H1 (cell line): ENCODE measurements at regions not wholly inside any gene's neighbourhood (a gene's known extent, or its start where the extent isn't known, plus 50 kb on each side); places are given as distances from the start of the nearest gene placed in this dataset.

Experiments used
- CTCF ChIA-PET: fragments of 300-600 bp; sonication (Branson Sonifier 250); formaldehyde crosslinking; loops from one replicate; lab custom pipeline; 2021; ENCODE audit not compliant: partially characterized antibody; lab: Charles Lee
- POLR2A ChIA-PET: fragments of 300-600 bp; sonication (Branson Sonifier 250); formaldehyde crosslinking; loops from one replicate; lab custom pipeline; 2021; ENCODE audit warnings: inconsistent platforms; ENCODE audit not compliant: partially characterized antibody; lab: Charles Lee
- DNase-seq, 2 experiments: peaks; one replicate each; pipeline versions ENCODE4 v3.0.0 to v3.0.0-alpha.2; 2010 to 2022; ENCODE audit warnings: low spot score in 2 of 2, low read depth in 1 of 2, mixed read lengths in 1 of 2
- FAIRE-seq: peaks from 2 replicates; lab custom pipeline; 2011; peaks lifted over from hg19 to GRCh38; lab: Jason Lieb, UNC
- H2AFZ ChIP-seq: 2 replicates; pipeline ENCODE4 v1.8.1; 2012; ENCODE audit warnings: low read length, inconsistent platforms
- H2AK5ac ChIP-seq: 2 replicates; pipeline ENCODE4 v1.6.1; 2013; ENCODE audit warnings: low read depth, low read length
- H2BK120ac ChIP-seq: replicated peaks from 2 replicates; pipeline ENCODE3; 2013; ENCODE audit warnings: low read depth, low read length, inconsistent platforms
- H2BK12ac ChIP-seq: 2 replicates; pipeline ENCODE4 v1.6.1; 2013; ENCODE audit warnings: low read depth, low read length
- H2BK15ac ChIP-seq: 2 replicates; pipeline ENCODE4 v1.6.1; 2013; ENCODE audit warnings: low read length
- H2BK20ac ChIP-seq: 2 replicates; pipeline ENCODE4 v1.6.1; 2013; ENCODE audit warnings: low read length
- H2BK5ac ChIP-seq: 2 replicates; pipeline ENCODE4 v1.6.1; 2013; ENCODE audit warnings: low read depth, low read length
- H3K14ac ChIP-seq: 2 replicates; pipeline ENCODE4 v1.6.1; 2013; ENCODE audit warnings: inconsistent platforms; ENCODE audit not compliant: insufficient read length
- H3K18ac ChIP-seq: 2 replicates; pipeline ENCODE4 v1.6.1; 2013; ENCODE audit warnings: low read length; ENCODE audit errors: extremely low read depth
- H3K23ac ChIP-seq: 2 replicates; pipeline ENCODE4 v1.6.1; 2013; ENCODE audit warnings: inconsistent platforms; ENCODE audit not compliant: insufficient read length
- H3K23me2 ChIP-seq: 2 replicates; pipeline ENCODE4 v1.6.1; 2013; ENCODE audit warnings: low read depth, low read length
- H3K27ac ChIP-seq: 2 replicates; pipeline ENCODE4 v1.6.1; 2011; ENCODE audit warnings: low read depth, low read length, inconsistent platforms
- H3K27me3 ChIP-seq, 4 experiments: replicated peaks in 1 of 4; 1 replicate in 1 of 4; 2 replicates in 3 of 4; pipeline versions ENCODE4 v1.6.1 to v1.8.1; 2011 to 2013; ENCODE audit warnings: low read length in 3 of 4, mild to moderate bottlenecking in 3 of 4, inconsistent platforms in 2 of 4, mixed read lengths in 2 of 4, moderate library complexity in 1 of 4; ENCODE audit not compliant: control insufficient read depth in 3 of 4, insufficient read depth in 3 of 4; ENCODE audit errors: extremely low read depth in 1 of 4
- H3K36me3 ChIP-seq, 4 experiments: 2 replicates each; pipeline versions ENCODE4 v1.6.1 to v1.8.1; 2011 to 2013; ENCODE audit warnings: mild to moderate bottlenecking in 4 of 4, low read length in 3 of 4, moderate library complexity in 2 of 4, control low read depth in 1 of 4, inconsistent platforms in 1 of 4; ENCODE audit not compliant: insufficient read depth in 4 of 4, control insufficient read depth in 2 of 4
- H3K4ac ChIP-seq: replicated peaks from 2 replicates; pipeline ENCODE3; 2013; ENCODE audit warnings: low read length, low read depth, mixed read lengths, inconsistent platforms; ENCODE audit not compliant: insufficient read length
- H3K4me1 ChIP-seq, 4 experiments: replicated peaks in 1 of 4; 1 replicate in 1 of 4; 2 replicates in 3 of 4; pipeline versions ENCODE4 v1.6.1 to v1.8.1; 2011 to 2013; ENCODE audit warnings: low read length in 3 of 4, inconsistent platforms in 2 of 4, mixed read lengths in 1 of 4; ENCODE audit not compliant: insufficient read depth in 4 of 4, control insufficient read depth in 3 of 4
- H3K4me2 ChIP-seq, 2 experiments: 2 replicates each; pipeline versions ENCODE4 v1.6.1 to v1.8.1; 2011 to 2013; ENCODE audit warnings: low read depth in 2 of 2, low read length in 2 of 2, control low read depth in 1 of 2, inconsistent platforms in 1 of 2, mild to moderate bottlenecking in 1 of 2; ENCODE audit not compliant: insufficient read depth in 1 of 2
- H3K4me3 ChIP-seq, 4 experiments: fragments of 200-600, 300-600 bp in 1 of 4; sonication (generic), shearing (Covaris generic), sonication (Bioruptor Twin) in 1 of 4; 2 replicates each; pipeline versions ENCODE4 v1.5.1 to v1.8.1; 2011 to 2016; ENCODE audit warnings: low read length in 4 of 4, low read depth in 3 of 4, control low read depth in 2 of 4, inconsistent platforms in 2 of 4, mild to moderate bottlenecking in 2 of 4, mixed read lengths in 1 of 4, moderate library complexity in 1 of 4; ENCODE audit not compliant: insufficient read depth in 2 of 4; ENCODE audit errors: extremely low read depth in 1 of 4
- H3K56ac ChIP-seq: replicated peaks from 2 replicates; pipeline ENCODE3; 2013; ENCODE audit warnings: low read depth, mild to moderate bottlenecking, mixed read lengths, low read length, inconsistent platforms; ENCODE audit not compliant: insufficient read length
- H3K79me1 ChIP-seq: 2 replicates; pipeline ENCODE4 v1.6.1; 2013; ENCODE audit warnings: low read depth, low read length, control low read depth
- H3K79me2 ChIP-seq, 2 experiments: 2 replicates each; pipeline versions ENCODE4 v1.6.1 to v1.8.1; 2012 to 2013; ENCODE audit warnings: low read length in 2 of 2, mild to moderate bottlenecking in 2 of 2, inconsistent platforms in 1 of 2; ENCODE audit not compliant: insufficient read depth in 2 of 2, control insufficient read depth in 1 of 2
- H3K9ac ChIP-seq, 4 experiments: replicated peaks in 1 of 4; 1 replicate in 1 of 4; 2 replicates in 3 of 4; pipeline versions ENCODE4 v1.6.1 to v1.8.1; 2011 to 2013; ENCODE audit warnings: low read depth in 3 of 4, low read length in 3 of 4, control low read depth in 2 of 4, mild to moderate bottlenecking in 2 of 4, moderate library complexity in 2 of 4, inconsistent platforms in 1 of 4; ENCODE audit errors: extremely low read depth in 1 of 4
- H3K9me3 ChIP-seq, 2 experiments: 2 replicates each; pipeline versions ENCODE4 v1.6.1 to v1.8.1; 2012 to 2013; ENCODE audit warnings: mild to moderate bottlenecking in 2 of 2, moderate library complexity in 2 of 2, control low read depth in 1 of 2, inconsistent platforms in 1 of 2, low read depth in 1 of 2, low read length in 1 of 2, mixed read lengths in 1 of 2; ENCODE audit not compliant: insufficient read depth in 2 of 2
- H4K20me1 ChIP-seq, 2 experiments: replicated peaks in 1 of 2; 2 replicates each; pipeline versions ENCODE3 to v1.8.1; 2011 to 2013; ENCODE audit warnings: inconsistent platforms in 2 of 2, low read length in 2 of 2, mild to moderate bottlenecking in 1 of 2; ENCODE audit not compliant: insufficient read depth in 2 of 2, control insufficient read depth in 1 of 2
- H4K5ac ChIP-seq: 2 replicates; pipeline ENCODE4 v1.6.1; 2013; ENCODE audit warnings: low read length, low read depth, mixed read lengths, inconsistent platforms; ENCODE audit not compliant: insufficient read length
- H4K8ac ChIP-seq: 2 replicates; pipeline ENCODE4 v1.8.0; 2013; ENCODE audit warnings: mild to moderate bottlenecking, moderate library complexity, low read length, inconsistent platforms; ENCODE audit not compliant: insufficient read depth; ENCODE audit errors: extremely low read depth
- H4K91ac ChIP-seq: replicated peaks from 2 replicates; pipeline ENCODE3; 2013; ENCODE audit warnings: low read length, mixed read lengths, inconsistent platforms; ENCODE audit not compliant: insufficient read length
- EGR1 ChIP-seq: IDR thresholded peaks from 2 replicates; pipeline ENCODE4 v1.6.1; 2011; ENCODE audit warnings: low read depth, low read length, borderline replicate concordance
- JUN ChIP-seq: IDR thresholded peaks from 2 replicates; pipeline ENCODE4 v1.6.1; 2011; ENCODE audit warnings: low read depth, mild to moderate bottlenecking, improper control_type of control experiment, low read length
- RBBP5 ChIP-seq: IDR thresholded peaks from 2 replicates; pipeline ENCODE4 v1.7.1; 2012; ENCODE audit warnings: low read depth, mild to moderate bottlenecking, inconsistent platforms, low read length, moderate library complexity, borderline replicate concordance
- RNF2 ChIP-seq: fragments of 200-900, 300-1000 bp; sonication (generic); IDR thresholded peaks from 2 replicates; pipeline ENCODE4 v1.7.1; 2016; ENCODE audit warnings: borderline replicate concordance, low read depth, mild to moderate bottlenecking, antibody characterized with exemption, low read length; ENCODE audit not compliant: poor library complexity, severe bottlenecking; ENCODE audit errors: missing control alignments
- SRF ChIP-seq: IDR thresholded peaks from 2 replicates; pipeline ENCODE4 v1.6.1; 2011; ENCODE audit warnings: mild to moderate bottlenecking, low read depth, low read length, moderate library complexity
- TAF7 ChIP-seq: optimal IDR thresholded peaks from 2 replicates; pipeline ENCODE3; 2011; ENCODE audit warnings: low read depth, mild to moderate bottlenecking, inconsistent platforms, low read length, moderate library complexity, borderline replicate concordance
- ZNF274 ChIP-seq: IDR thresholded peaks from 2 replicates; pipeline ENCODE4 v1.7.0; 2012; ENCODE audit warnings: low read length, borderline replicate concordance; ENCODE audit errors: extremely low read depth
- WGBS, 2 experiments: shearing (Covaris generic) in 1 of 2; methylation state at CpG; one replicate each; pipeline versions ENCODE4 v1.1.6 to v1.1.7; 2013 to 2015; ENCODE audit warnings: low lambda C conversion rate in 2 of 2, mixed read lengths in 2 of 2, inconsistent platforms in 1 of 2, low coverage in 1 of 2, missing lambda C conversion rate in 1 of 2; ENCODE audit not compliant: insufficient replicate concordance in 2 of 2, insufficient coverage in 1 of 2, insufficient read length in 1 of 2; ENCODE audit errors: extremely low coverage in 1 of 2, missing lambda C conversion rate in 1 of 2; 5-methylcytosine and 5-hydroxymethylcytosine counted together

DNA sequence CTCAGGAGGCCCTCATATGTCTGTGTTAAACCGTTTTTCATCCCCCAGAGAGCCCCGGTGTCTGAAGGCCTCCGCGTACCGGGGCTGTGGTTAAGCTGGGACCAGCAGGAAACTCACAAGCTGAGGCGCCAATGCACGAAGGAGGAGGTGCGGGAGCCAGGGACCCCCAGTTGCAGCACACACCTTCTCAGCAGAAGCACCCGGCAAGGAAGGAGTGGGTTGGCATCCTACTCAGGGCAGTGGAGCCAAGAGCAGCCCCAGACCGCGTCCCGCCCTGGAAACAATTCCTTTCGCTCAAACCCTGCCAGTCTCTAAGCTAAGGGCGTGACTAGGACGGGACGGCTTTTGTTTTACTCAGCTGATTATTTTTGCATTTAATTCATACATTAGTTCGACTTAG lies 726.9 kb downstream of the BRD1 start:
- H3K36me3 ChIP-seq, result no peaks in the 10 kb centered on the region; a peak in 1 of 8 replicates
- H2BK12ac ChIP-seq, result no peak overlapping the region
- no peak overlapping the region for H3K18ac ChIP-seq
- no peaks in the 10 kb centered on the region for H3K9me3 ChIP-seq
- no peak overlapping the region for H3K23ac ChIP-seq
- H2BK5ac ChIP-seq, result no peak overlapping the region
- no peaks in the 10 kb centered on the region for H3K79me1 ChIP-seq
- H3K23me2 ChIP-seq, result peaks cover 5% of the 10 kb centered on the region; the same call in 1 of the 2 replicates
- H2BK20ac ChIP-seq, result no peak overlapping the region
- POLR2A ChIA-PET, result no interaction called here
- H4K8ac ChIP-seq, result no peak overlapping the region
- no peaks in the 10 kb centered on the region for H3K79me2 ChIP-seq
- H3K4me3 ChIP-seq, result no peak overlapping the region
- H3K4ac ChIP-seq, result no peak overlapping the region
- no peaks in the 10 kb centered on the region for H3K27me3 ChIP-seq
- no peak for DNase-seq
- WGBS, 2 experiments, result 89% methylated on average over 17 of the region's 17 CpGs; no CpG with 5 or more reads in 1 of the 2 experiments
- H2BK15ac ChIP-seq, result no peak overlapping the region
- no peak overlapping the region for H3K56ac ChIP-seq
- H4K5ac ChIP-seq, result no peak overlapping the region
- no peak overlapping the region for H3K9ac ChIP-seq
- peaks cover 0 to 6% of the 10 kb centered on the region in 2 experiments for H4K20me1 ChIP-seq
- no peak overlapping the region for H3K4me2 ChIP-seq
- TF ChIP-seq JUN (no peak), SRF (no peak), RBBP5 (no peak), EGR1 (no peak), TAF7 (no peak), RNF2 (no peak), ZNF274 (no peak)
- no peak overlapping the region for H3K27ac ChIP-seq
- H2AFZ ChIP-seq, result no peak overlapping the region
- H3K14ac ChIP-seq, result no peak overlapping the region
- H2AK5ac ChIP-seq, result no peak overlapping the region
- no peak for FAIRE-seq
- H3K4me1 ChIP-seq, result no peaks in the 10 kb centered on the region
- CTCF ChIA-PET, result interaction anchor here (1.7 kb wide), 1 partner anchor 204 kb away, joined by 5 read pairs; no protein-coding TSS in a partner anchor
- H4K91ac ChIP-seq, result peak overlapping the region; percentile 35
- no peak overlapping the region for H2BK120ac ChIP-seq
